ENCODE measurements at regions not wholly inside any gene's neighbourhood (a gene's known extent, or its start where the extent isn't known, plus 50 kb on each side); places are given as distances from the start of the nearest gene placed in this dataset.
"Not testable (repeated sequence)": the region's sequence is repeated elsewhere in the genome, so short reads cannot be mapped to it uniquely, and the experiment has no call there.

- not testable (repeated sequence) for H3K9ac ChIP-seq (ENCODE audit: low read length); H3F3A ChIP-seq (ENCODE audit: insufficient read depth, low read length); H3K27me3 ChIP-seq (ENCODE audit: insufficient read depth, low read length); H2AFZ ChIP-seq (ENCODE audit: low read length); H3K4me2 ChIP-seq (ENCODE audit: low read length); H3K4me3 ChIP-seq (ENCODE audit: low read depth, low read length, poor library complexity, severe bottlenecking); H3K36me3 ChIP-seq (ENCODE audit: insufficient read depth, low read length); H3K27ac ChIP-seq (ENCODE audit: low read depth, low read length, poor library complexity, severe bottlenecking); H3K79me2 ChIP-seq (ENCODE audit: insufficient read depth, low read length); H3K9me3 ChIP-seq (ENCODE audit: low read length); H3K9me2 ChIP-seq (ENCODE audit: low read depth, low read length); H4K20me1 ChIP-seq (ENCODE audit: insufficient read depth, low read length)
- TF ChIP-seq CTCF (IDR thresholded peaks at IDR 0.05; ENCODE audit: low read length): peak; percentile 38; the same call in 1 of the 2 replicates
- H3K4me1 ChIP-seq (ENCODE audit: insufficient read depth, low read length, severe bottlenecking): peaks cover 11% of the 10 kb centered on the region
Observed at GRCh38 chr4:73671348-73671747, 51.1 kb upstream of the RASSF6 start.

- Histone ChIP-seq H3K79me2 (ENCODE audit: insufficient read depth, low read length) (no peaks in the 10 kb centered on the region), H3K4me3 (ENCODE audit: low read depth, low read length, poor library complexity, severe bottlenecking) (no peak overlapping the region), H3K9me3 (ENCODE audit: low read length) (no peaks in the 10 kb centered on the region), H3K9ac (ENCODE audit: low read length) (no peak overlapping the region), H2AFZ (ENCODE audit: low read length) (no peak overlapping the region), H3K9me2 (ENCODE audit: low read depth, low read length) (no peaks in the 10 kb centered on the region), H4K20me1 (ENCODE audit: insufficient read depth, low read length) (no peaks in the 10 kb centered on the region), H3K4me1 (ENCODE audit: insufficient read depth, low read length, severe bottlenecking) (peaks cover 17% of the 10 kb centered on the region), H3K27ac (ENCODE audit: low read depth, low read length, poor library complexity, severe bottlenecking) (no peak overlapping the region), H3K27me3 (ENCODE audit: insufficient read depth, low read length) (no peaks in the 10 kb centered on the region), H3K4me2 (ENCODE audit: low read length) (no peak overlapping the region), H3F3A (ENCODE audit: insufficient read depth, low read length) (no peaks in the 10 kb centered on the region), H3K36me3 (ENCODE audit: insufficient read depth, low read length) (no peaks in the 10 kb centered on the region)
- TF ChIP-seq EZH2 (IDR thresholded peaks at IDR 0.05; ENCODE audit: borderline replicate concordance, low read length) (no peak), CTCF (IDR thresholded peaks at IDR 0.05; ENCODE audit: low read length) (no peak)
Observed at GRCh38 chr4:73673286-73673685, 53.0 kb upstream of the RASSF6 start.

GRCh38 chr4:73674451-73674919, 54.2 kb upstream of the RASSF6 start:
- H3K79me2 ChIP-seq (ENCODE audit: insufficient read depth, low read length): no peaks in the 10 kb centered on the region
- H3K27ac ChIP-seq (ENCODE audit: low read depth, low read length, poor library complexity, severe bottlenecking): no peak overlapping the region
- no peak overlapping the region for H3K9ac ChIP-seq (ENCODE audit: low read length)
- H3K36me3 ChIP-seq (ENCODE audit: insufficient read depth, low read length): no peaks in the 10 kb centered on the region
- H3K27me3 ChIP-seq (ENCODE audit: insufficient read depth, low read length): no peaks in the 10 kb centered on the region
- H3K4me1 ChIP-seq (ENCODE audit: insufficient read depth, low read length, severe bottlenecking): peaks cover 6% of the 10 kb centered on the region
- H3F3A ChIP-seq (ENCODE audit: insufficient read depth, low read length): no peaks in the 10 kb centered on the region
- no peaks in the 10 kb centered on the region for H3K9me2 ChIP-seq (ENCODE audit: low read depth, low read length)
- H3K4me3 ChIP-seq (ENCODE audit: low read depth, low read length, poor library complexity, severe bottlenecking): no peak overlapping the region
- no peaks in the 10 kb centered on the region for H3K9me3 ChIP-seq (ENCODE audit: low read length)
- no peaks in the 10 kb centered on the region for H4K20me1 ChIP-seq (ENCODE audit: insufficient read depth, low read length)
- H2AFZ ChIP-seq (ENCODE audit: low read length): no peak overlapping the region
- H3K4me2 ChIP-seq (ENCODE audit: low read length): no peak overlapping the region
- TF ChIP-seq EZH2 (IDR thresholded peaks at IDR 0.05; ENCODE audit: borderline replicate concordance, low read length) (no peak), CTCF (IDR thresholded peaks at IDR 0.05; ENCODE audit: low read length) (no peak)
